B cell (primary cell): ENCODE measurements at regions not wholly inside any gene's neighbourhood (a gene's known extent, or its start where the extent isn't known, plus 50 kb on each side); places are given as distances from the start of the nearest gene placed in this dataset.

Experiments
- ATAC-seq: fragments of 200-7000 bp; cut with Tn5 transposase; one replicate; pipeline ENCODE4 v1.10.0; 2021; ENCODE audit warnings: low read depth, mild to moderate bottlenecking, moderate number of reproducible peaks, moderate library complexity
- CTCF ChIA-PET: fragments of 350-600 bp; sonication (Branson Sonifier 250); formaldehyde crosslinking; loops from one replicate; lab custom pipeline; 2021; ENCODE audit warnings: antibody characterized with exemption, inconsistent platforms; lab: Charles Lee
- POLR2A ChIA-PET: fragments of 350-600 bp; sonication (Branson Sonifier 250); formaldehyde crosslinking; loops from one replicate; lab custom pipeline; 2021; ENCODE audit warnings: antibody characterized with exemption; lab: Charles Lee
- DNase-seq: peaks from one replicate; pipeline ENCODE4 v3.0.0; 2013
- H2AFZ ChIP-seq: 2 replicates; pipeline ENCODE4 v1.6.1; 2012; ENCODE audit warnings: mild to moderate bottlenecking, low read depth, low read length; ENCODE audit not compliant: insufficient read depth, poor library complexity, severe bottlenecking
- H3K27ac ChIP-seq, 2 donors: 1 replicate in 1 of 2; 2 replicates in 1 of 2; pipeline ENCODE4 v1.5.1; 2012 to 2013; ENCODE audit warnings: low read length in 2 of 2, mild to moderate bottlenecking in 2 of 2, moderate library complexity in 1 of 2
- H3K27me3 ChIP-seq, 4 experiments: fragments of 200-600 bp in 1 of 4; sonication (generic) in 1 of 4; replicated peaks in 1 of 4; 1 replicate in 2 of 4; 2 replicates in 2 of 4; pipeline versions ENCODE4 v1.6.1 to v1.7.0; 2013 to 2016; ENCODE audit warnings: low read length in 3 of 4, mild to moderate bottlenecking in 2 of 4, mixed read lengths in 1 of 4, moderate library complexity in 1 of 4; ENCODE audit not compliant: insufficient read depth in 4 of 4, control insufficient read depth in 3 of 4; ENCODE audit errors: control extremely low read depth in 1 of 4
- H3K36me3 ChIP-seq, 2 experiments: replicated peaks in 1 of 2; 1 replicate in 1 of 2; 2 replicates in 1 of 2; pipeline versions ENCODE4 v1.6.1 to v1.7.1; 2013; ENCODE audit warnings: low read length in 1 of 2; ENCODE audit not compliant: insufficient read depth in 2 of 2, control insufficient read depth in 1 of 2; ENCODE audit errors: control extremely low read depth in 1 of 2, extremely low read depth in 1 of 2
- H3K4me1 ChIP-seq, 2 donors: fragments of 200-600 bp in 1 of 2; sonication (generic) in 1 of 2; 1 replicate in 1 of 2; 2 replicates in 1 of 2; pipeline versions ENCODE4 v1.5.1 to v1.6.1; 2013 to 2017; ENCODE audit warnings: low read length in 2 of 2; ENCODE audit not compliant: control insufficient read depth in 2 of 2, insufficient read depth in 2 of 2
- H3K4me2 ChIP-seq: replicated peaks from 2 replicates; pipeline ENCODE3; 2012; ENCODE audit warnings: mild to moderate bottlenecking, low read depth, low read length; ENCODE audit not compliant: poor library complexity, severe bottlenecking
- H3K4me3 ChIP-seq, 5 experiments: fragments of 200-600 bp in 1 of 5; sonication (generic) in 1 of 5; 1 replicate in 3 of 5; 2 replicates in 2 of 5; pipeline versions ENCODE4 v1.5.1 to v1.7.0; 2011 to 2016; ENCODE audit warnings: low read length in 4 of 5, mild to moderate bottlenecking in 4 of 5, low read depth in 2 of 5, control low read depth in 1 of 5, moderate library complexity in 1 of 5; ENCODE audit not compliant: insufficient read depth in 1 of 5; ENCODE audit errors: control extremely low read depth in 1 of 5, extremely low read depth in 1 of 5
- H3K79me2 ChIP-seq: fragments of 200-600 bp; sonication (generic); one replicate; pipeline ENCODE4 v1.6.0; 2016; ENCODE audit warnings: low read length; ENCODE audit not compliant: control insufficient read depth, insufficient read depth
- H3K9ac ChIP-seq: fragments of 200-600 bp; sonication (generic); 2 replicates; pipeline ENCODE4 v1.6.1; 2017; ENCODE audit warnings: mild to moderate bottlenecking, low read length, moderate library complexity
- H3K9me3 ChIP-seq, 3 donors: one replicate each; pipeline versions ENCODE4 v1.6.1 to v1.7.1; 2013; ENCODE audit warnings: low read length in 2 of 3; ENCODE audit not compliant: control insufficient read depth in 2 of 3, insufficient read depth in 1 of 3; ENCODE audit errors: control extremely low read depth in 1 of 3
- H4K20me1 ChIP-seq: 2 replicates; pipeline ENCODE4 v1.6.0; 2012; ENCODE audit warnings: mild to moderate bottlenecking, low read length; ENCODE audit not compliant: insufficient read depth, control insufficient read depth, poor library complexity, severe bottlenecking
- H3K27ac Mint-ChIP-seq: one replicate; pipeline ENCODE4 v1.8.0; 2021; ENCODE audit warnings: mixed read lengths
- H3K27me3 Mint-ChIP-seq: one replicate; pipeline ENCODE4 v1.8.0; 2021; ENCODE audit warnings: mixed read lengths
- H3K4me1 Mint-ChIP-seq: one replicate; pipeline ENCODE4 v1.8.0; 2021; ENCODE audit warnings: mixed read lengths
- H3K4me3 Mint-ChIP-seq: one replicate; pipeline ENCODE4 v1.8.0; 2021; ENCODE audit warnings: mixed read lengths
- H3K9me3 Mint-ChIP-seq: one replicate; pipeline ENCODE4 v1.8.0; 2022; ENCODE audit warnings: mixed read lengths; ENCODE audit not compliant: insufficient read depth
- EZH2 ChIP-seq: IDR thresholded peaks from 2 replicates; pipeline ENCODE4 v1.6.1; 2012; ENCODE audit warnings: borderline replicate concordance, low read depth, mild to moderate bottlenecking, moderate library complexity, low read length; ENCODE audit not compliant: insufficient read depth, poor library complexity, severe bottlenecking
- WGBS: methylation state at CpG from one replicate; pipeline ENCODE4 v1.1.5; 2013; ENCODE audit warnings: missing lambda C conversion rate; ENCODE audit not compliant: insufficient coverage; 5-methylcytosine and 5-hydroxymethylcytosine counted together
- intact Hi-C: fragments of 100-400 bp; cut with micrococcal nuclease; formaldehyde crosslinking; loops from one replicate; pipeline ENCODE4 v1.10.0; 2022
- TF ChIP-seq, protein P1 (sequence below): fragments of 200-600 bp; IDR thresholded peaks from one replicate; pipeline ENCODE4 v1.8.0; 2022; ENCODE audit warnings: antibody characterized with exemption, mild to moderate bottlenecking

DNA sequence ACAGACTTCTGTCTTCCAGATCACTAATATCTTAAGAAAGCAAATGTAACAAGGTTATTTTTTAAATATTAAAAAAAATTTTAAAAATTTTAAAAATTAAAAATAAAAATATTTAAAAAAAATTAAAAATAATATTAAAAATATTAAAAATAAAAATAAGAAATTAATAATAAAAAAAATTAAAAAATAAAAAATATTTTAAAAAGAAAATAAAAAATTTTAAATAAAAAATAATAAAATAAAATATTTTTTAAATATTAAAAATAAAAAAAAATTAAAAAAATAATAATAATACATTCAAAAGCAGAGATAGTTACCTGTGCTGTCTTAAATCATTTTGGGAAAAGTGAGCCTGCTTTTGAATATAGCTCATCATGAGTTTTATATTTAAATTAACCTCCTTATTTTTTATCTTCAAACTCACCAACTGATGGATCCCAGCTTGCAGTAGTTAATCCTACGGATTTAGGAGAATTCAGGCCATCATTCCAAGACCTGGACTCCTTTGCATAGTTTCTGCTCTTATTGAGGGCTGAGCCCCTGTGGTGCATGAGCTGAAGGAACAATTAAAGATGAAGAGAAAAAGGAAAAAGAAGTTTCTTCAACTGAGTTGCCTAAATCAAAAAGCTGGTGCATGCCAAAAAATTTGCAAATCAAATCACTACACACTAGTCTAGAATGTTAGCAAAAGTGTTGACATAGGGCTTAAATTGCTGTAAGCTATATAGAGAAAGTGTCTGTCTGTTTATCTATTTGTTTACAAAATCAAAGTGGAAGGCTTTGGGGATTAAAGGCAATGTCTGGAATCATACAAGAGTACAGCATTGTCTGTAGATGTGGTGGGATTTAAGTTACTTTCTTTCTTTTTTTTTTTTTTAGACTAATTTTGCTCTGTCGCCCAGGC, 50.5 kb upstream of the ZNF438 start:
- no peak for TF ChIP-seq EZH2
- TF ChIP-seq, protein P1, sequence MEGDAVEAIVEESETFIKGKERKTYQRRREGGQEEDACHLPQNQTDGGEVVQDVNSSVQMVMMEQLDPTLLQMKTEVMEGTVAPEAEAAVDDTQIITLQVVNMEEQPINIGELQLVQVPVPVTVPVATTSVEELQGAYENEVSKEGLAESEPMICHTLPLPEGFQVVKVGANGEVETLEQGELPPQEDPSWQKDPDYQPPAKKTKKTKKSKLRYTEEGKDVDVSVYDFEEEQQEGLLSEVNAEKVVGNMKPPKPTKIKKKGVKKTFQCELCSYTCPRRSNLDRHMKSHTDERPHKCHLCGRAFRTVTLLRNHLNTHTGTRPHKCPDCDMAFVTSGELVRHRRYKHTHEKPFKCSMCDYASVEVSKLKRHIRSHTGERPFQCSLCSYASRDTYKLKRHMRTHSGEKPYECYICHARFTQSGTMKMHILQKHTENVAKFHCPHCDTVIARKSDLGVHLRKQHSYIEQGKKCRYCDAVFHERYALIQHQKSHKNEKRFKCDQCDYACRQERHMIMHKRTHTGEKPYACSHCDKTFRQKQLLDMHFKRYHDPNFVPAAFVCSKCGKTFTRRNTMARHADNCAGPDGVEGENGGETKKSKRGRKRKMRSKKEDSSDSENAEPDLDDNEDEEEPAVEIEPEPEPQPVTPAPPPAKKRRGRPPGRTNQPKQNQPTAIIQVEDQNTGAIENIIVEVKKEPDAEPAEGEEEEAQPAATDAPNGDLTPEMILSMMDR = no peak
- H3K9me3 Mint-ChIP-seq = no peaks in the 10 kb centered on the region
- H3K27ac ChIP-seq = no peak overlapping the region
- H3K4me1 Mint-ChIP-seq = no peaks in the 10 kb centered on the region
- H3K27me3 Mint-ChIP-seq = peaks cover 6% of the 10 kb centered on the region
- no peak for DNase-seq
- H3K9ac ChIP-seq = no peak overlapping the region
- H2AFZ ChIP-seq = no peak overlapping the region
- H3K79me2 ChIP-seq = no peaks in the 10 kb centered on the region
- H3K9me3 ChIP-seq = no peaks in the 10 kb centered on the region
- no peak overlapping the region for H3K4me2 ChIP-seq
- H3K4me3 Mint-ChIP-seq = no peak overlapping the region
- ChIA-PET CTCF (interaction anchor here (1.0 kb wide), 1 partner anchor 15 kb away, joined by 3 read pairs; no protein-coding TSS in a partner anchor), POLR2A (no interaction called here)
- no peaks in the 10 kb centered on the region for H3K4me1 ChIP-seq
- H3K27ac Mint-ChIP-seq = no peak overlapping the region
- no peaks in the 10 kb centered on the region for H4K20me1 ChIP-seq
- no CpG with 5 or more reads among the region's 2 CpGs for WGBS
- no peaks in the 10 kb centered on the region for H3K27me3 ChIP-seq
- no peak overlapping the region for H3K4me3 ChIP-seq
- H3K36me3 ChIP-seq = no peaks in the 10 kb centered on the region
- intact Hi-C loops = loop anchor here (5.0 kb wide), 1 partner anchor 725 kb away; no protein-coding TSS in a partner anchor
- ATAC-seq = no peak

DNA sequence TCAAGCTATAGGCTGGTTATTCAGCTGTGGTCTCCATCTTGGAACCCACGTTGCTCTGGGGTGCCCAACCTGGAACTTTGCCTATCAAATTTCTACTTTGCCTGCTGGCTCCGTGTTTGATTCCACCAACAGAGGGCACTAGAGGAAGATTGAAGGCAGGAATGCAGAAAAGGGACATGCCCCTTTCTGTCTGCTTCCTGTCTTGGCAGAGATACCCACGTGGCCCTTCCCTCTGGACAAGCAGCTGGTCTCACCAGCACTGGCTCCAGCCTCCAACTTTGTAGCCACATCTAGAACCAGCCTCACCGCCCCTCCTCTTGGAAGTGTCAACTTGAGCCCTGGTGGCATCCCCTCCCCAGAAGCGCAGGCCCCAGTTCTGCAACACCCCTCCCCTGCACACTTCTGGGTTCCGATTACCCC, 52.1 kb upstream of the ZNF438 start:
- Mint-ChIP-seq H3K4me1 (no peaks in the 10 kb centered on the region), H3K9me3 (no peaks in the 10 kb centered on the region), H3K27ac (no peak overlapping the region), H3K4me3 (no peak overlapping the region), H3K27me3 (peaks cover 6% of the 10 kb centered on the region)
- Histone ChIP-seq H3K4me2 (no peak overlapping the region), H3K4me1 (no peaks in the 10 kb centered on the region), H3K9me3 (no peaks in the 10 kb centered on the region), H3K9ac (no peak overlapping the region), H3K4me3 (no peak overlapping the region), H3K27me3 (no peaks in the 10 kb centered on the region), H3K79me2 (no peaks in the 10 kb centered on the region), H3K27ac (no peak overlapping the region), H4K20me1 (no peaks in the 10 kb centered on the region), H3K36me3 (no peaks in the 10 kb centered on the region), H2AFZ (no peak overlapping the region)
- intact Hi-C loops = loop anchor here (5.0 kb wide), 1 partner anchor 724 kb away; no protein-coding TSS in a partner anchor
- ChIA-PET POLR2A (interaction anchor here (0.7 kb wide), 1 partner anchor 38 kb away, joined by 7 read pairs; no protein-coding TSS in a partner anchor), CTCF (interaction anchor here (0.9 to 1.4 kb wide), 4 partner anchors 11 to 687 kb away, joined by 3 to 5 read pairs (median 4); no protein-coding TSS in a partner anchor)
- WGBS = 25% methylated on average over 4 of the region's 6 CpGs
- no peak for TF ChIP-seq EZH2
- TF ChIP-seq, protein P1 = peak; percentile 29
- DNase-seq = peak; percentile 39
- peak; percentile 17 for ATAC-seq
